Neural progenitor cell (in vitro differentiated cells): ENCODE measurements at regions not wholly inside any gene's neighbourhood (a gene's known extent, or its start where the extent isn't known, plus 50 kb on each side); places are given as distances from the start of the nearest gene placed in this dataset.

Experiments
- DNase-seq: peaks from one replicate; pipeline ENCODE4 v3.0.0-alpha.2; 2016; ENCODE audit warnings: low spot score
- H2AFZ ChIP-seq: fragments of 200-600 bp; sonication (generic); replicated peaks from 2 replicates; pipeline ENCODE4 v1.6.1; 2016; ENCODE audit warnings: antibody characterized with exemption
- H3F3A ChIP-seq: fragments of 200-600 bp; sonication (generic); 2 replicates; pipeline ENCODE4 v1.6.1; 2016; ENCODE audit warnings: antibody characterized with exemption, low read depth
- H3K27ac ChIP-seq: fragments of 200-600 bp; sonication (generic); 2 replicates; pipeline ENCODE4 v1.5.1; 2016; ENCODE audit warnings: mild to moderate bottlenecking
- H3K27me3 ChIP-seq: fragments of 200-600 bp; sonication (generic); 2 replicates; pipeline ENCODE4 v1.6.1; 2016; ENCODE audit warnings: mild to moderate bottlenecking, moderate library complexity
- H3K36me3 ChIP-seq: fragments of 200-600 bp; sonication (generic); 2 replicates; pipeline ENCODE4 v1.5.1; 2016
- H3K4me1 ChIP-seq: fragments of 200-600 bp; sonication (generic); 2 replicates; pipeline ENCODE4 v1.6.1; 2016; ENCODE audit warnings: mixed run types
- H3K4me2 ChIP-seq: fragments of 200-600 bp; sonication (generic); 2 replicates; pipeline ENCODE4 v1.6.1; 2016
- H3K4me3 ChIP-seq: fragments of 200-600 bp; sonication (generic); 2 replicates; pipeline ENCODE4 v1.5.1; 2016
- H3K79me2 ChIP-seq: fragments of 200-600 bp; sonication (generic); 2 replicates; pipeline ENCODE4 v1.6.1; 2016; ENCODE audit warnings: low read depth
- H3K9ac ChIP-seq: fragments of 200-600 bp; sonication (generic); 2 replicates; pipeline ENCODE4 v1.6.1; 2016
- H3K9me3 ChIP-seq: fragments of 200-600 bp; sonication (generic); 2 replicates; pipeline ENCODE4 v1.5.1; 2016; ENCODE audit warnings: low read depth
- H4K20me1 ChIP-seq: fragments of 200-600 bp; sonication (generic); 2 replicates; pipeline ENCODE4 v1.6.1; 2016; ENCODE audit warnings: low read depth
- H3K27ac Mint-ChIP-seq: 3 replicates; pipeline ENCODE4 v1.8.0; 2021; ENCODE audit warnings: mixed read lengths
- H3K27me3 Mint-ChIP-seq: 2 replicates; pipeline ENCODE4 v1.8.0; 2022; ENCODE audit warnings: low read depth, mild to moderate bottlenecking, inconsistent platforms, moderate library complexity, mixed read lengths; ENCODE audit not compliant: insufficient read depth
- H3K36me3 Mint-ChIP-seq: 3 replicates; pipeline ENCODE4 v1.8.0; 2021; ENCODE audit warnings: mixed read lengths
- H3K4me1 Mint-ChIP-seq: 3 replicates; pipeline ENCODE4 v1.8.0; 2021; ENCODE audit warnings: mixed read lengths
- H3K4me3 Mint-ChIP-seq: 3 replicates; pipeline ENCODE4 v1.8.0; 2021; ENCODE audit warnings: mild to moderate bottlenecking, moderate library complexity, mixed read lengths
- H3K9me3 Mint-ChIP-seq: 3 replicates; pipeline ENCODE4 v1.8.0; 2020; ENCODE audit warnings: mixed read lengths
- CTCF ChIP-seq: fragments of 200-600 bp; sonication (generic); IDR thresholded peaks from 2 replicates; pipeline ENCODE4 v1.5.1; 2017; ENCODE audit warnings: antibody characterized with exemption, mild to moderate bottlenecking
- EZH2 ChIP-seq: fragments of 200-600 bp; sonication (generic); IDR thresholded peaks from 2 replicates; pipeline ENCODE4 v1.6.1; 2017; ENCODE audit warnings: antibody characterized with exemption, mild to moderate bottlenecking, moderate library complexity
- EZH2phosphoT487 ChIP-seq: fragments of 200-600 bp; sonication (generic); IDR thresholded peaks from 2 replicates; pipeline ENCODE4 v1.6.1; 2017; ENCODE audit warnings: antibody characterized with exemption

GRCh38 chr4:108544481-108544880 lies 75.9 kb upstream of the RPL34 start:
- peaks cover 2% of the 10 kb centered on the region for H3K36me3 Mint-ChIP-seq
- Histone ChIP-seq H3K9ac (no peak overlapping the region), H3K4me2 (no peak overlapping the region), H4K20me1 (no peaks in the 10 kb centered on the region), H3F3A (no peaks in the 10 kb centered on the region), H3K4me1 (no peaks in the 10 kb centered on the region), H3K27ac (no peak overlapping the region), H3K4me3 (no peak overlapping the region), H3K36me3 (no peaks in the 10 kb centered on the region), H2AFZ (no peak overlapping the region), H3K79me2 (no peaks in the 10 kb centered on the region), H3K9me3 (no peaks in the 10 kb centered on the region), H3K27me3 (no peaks in the 10 kb centered on the region)
- peaks cover 17% of the 10 kb centered on the region for H3K9me3 Mint-ChIP-seq
- peaks cover 16% of the 10 kb centered on the region for H3K4me1 Mint-ChIP-seq
- no peak overlapping the region for H3K27ac Mint-ChIP-seq
- TF ChIP-seq EZH2phosphoT487 (no peak), CTCF (no peak), EZH2 (no peak)
- H3K4me3 Mint-ChIP-seq, result no peak overlapping the region
- no peak for DNase-seq
- no peaks in the 10 kb centered on the region for H3K27me3 Mint-ChIP-seq

GRCh38 chr4:108543359-108543968 lies 76.9 kb upstream of the RPL34 start:
- Mint-ChIP-seq H3K4me1 (peaks cover 16% of the 10 kb centered on the region), H3K27ac (no peak overlapping the region), H3K9me3 (peaks cover 17% of the 10 kb centered on the region), H3K36me3 (peaks cover 2% of the 10 kb centered on the region), H3K27me3 (no peaks in the 10 kb centered on the region), H3K4me3 (no peak overlapping the region)
- no peaks in the 10 kb centered on the region for H4K20me1 ChIP-seq
- no peak for DNase-seq
- H3K36me3 ChIP-seq, result no peaks in the 10 kb centered on the region
- H3F3A ChIP-seq, result no peaks in the 10 kb centered on the region
- TF ChIP-seq CTCF, result no peak
- no peak for TF ChIP-seq EZH2
- TF ChIP-seq EZH2phosphoT487, result no peak
- no peak overlapping the region for H3K27ac ChIP-seq
- H2AFZ ChIP-seq, result no peak overlapping the region
- H3K4me2 ChIP-seq, result no peak overlapping the region
- no peaks in the 10 kb centered on the region for H3K27me3 ChIP-seq
- no peaks in the 10 kb centered on the region for H3K9me3 ChIP-seq
- H3K79me2 ChIP-seq, result no peaks in the 10 kb centered on the region
- no peaks in the 10 kb centered on the region for H3K4me1 ChIP-seq
- H3K9ac ChIP-seq, result no peak overlapping the region
- H3K4me3 ChIP-seq, result no peak overlapping the region

DNA sequence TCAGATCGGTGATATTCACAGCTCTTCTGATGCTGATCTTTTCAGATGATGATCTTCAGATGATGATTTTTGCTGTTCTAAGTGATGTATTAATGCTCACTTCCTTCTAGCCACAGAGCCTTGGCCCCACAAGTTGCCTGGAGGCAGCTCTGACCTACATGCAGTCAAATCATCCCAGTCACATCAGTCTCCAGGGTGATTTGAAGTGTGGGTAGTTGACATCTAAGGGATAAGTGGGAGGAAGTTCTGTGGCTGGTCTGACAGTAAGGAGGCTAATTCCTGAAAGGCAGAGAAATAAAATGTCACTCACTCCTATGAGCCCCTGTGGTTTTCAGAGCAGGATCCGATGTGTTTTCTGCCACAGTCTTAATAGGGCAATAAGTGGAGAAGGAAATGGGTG lies 79.8 kb upstream of the RPL34 start:
- H3K27me3 ChIP-seq, result no peaks in the 10 kb centered on the region
- H3K9ac ChIP-seq, result no peak overlapping the region
- H3K4me1 ChIP-seq, result no peaks in the 10 kb centered on the region
- H4K20me1 ChIP-seq, result no peaks in the 10 kb centered on the region
- H3K9me3 Mint-ChIP-seq, result peaks cover 3% of the 10 kb centered on the region
- H3K27me3 Mint-ChIP-seq, result peaks cover 2% of the 10 kb centered on the region
- H3K4me3 ChIP-seq, result no peak overlapping the region
- H3F3A ChIP-seq, result no peaks in the 10 kb centered on the region
- no peak for DNase-seq
- no peak overlapping the region for H3K27ac ChIP-seq
- TF ChIP-seq EZH2 (no peak), EZH2phosphoT487 (no peak), CTCF (no peak)
- no peaks in the 10 kb centered on the region for H3K79me2 ChIP-seq
- no peak overlapping the region for H3K4me2 ChIP-seq
- H3K36me3 ChIP-seq, result no peaks in the 10 kb centered on the region
- H3K9me3 ChIP-seq, result no peaks in the 10 kb centered on the region
- H3K27ac Mint-ChIP-seq, result no peak overlapping the region
- no peak overlapping the region for H2AFZ ChIP-seq
- peaks cover 2% of the 10 kb centered on the region for H3K36me3 Mint-ChIP-seq
- H3K4me1 Mint-ChIP-seq, result peaks cover 16% of the 10 kb centered on the region
- no peak overlapping the region for H3K4me3 Mint-ChIP-seq
